HG03354 (cell line): ENCODE measurements at regions not wholly inside any gene's neighbourhood (a gene's known extent, or its start where the extent isn't known, plus 50 kb on each side); places are given as distances from the start of the nearest gene placed in this dataset.

Experiments used
- ATAC-seq: cut with Tn5 transposase; IDR thresholded peaks from one replicate; pipeline ENCODE4 v1.9.1; 2021; ENCODE audit warnings: mild to moderate bottlenecking; ENCODE audit not compliant: unreplicated experiment, poor library complexity, severe bottlenecking

GRCh38 chr19:31676271-31677004 is 327.2 kb upstream of the TSHZ3 start:
- no peak for ATAC-seq

GRCh38 chr19:31678421-31678820 is 329.2 kb upstream of the TSHZ3 start:
- ATAC-seq, result no peak

- ATAC-seq, result no peak
These were observed 331.9 kb upstream of the TSHZ3 start for GRCh38 chr19:31681121-31681520.

- ATAC-seq, result no peak
These were observed 344.1 kb upstream of the TSHZ3 start for GRCh38 chr19:31693131-31693932.

- ATAC-seq, result no peak
These were observed 344.7 kb upstream of the TSHZ3 start for GRCh38 chr19:31693933-31694269.

GRCh38 chr19:31694761-31695160 is 345.5 kb upstream of the TSHZ3 start:
- ATAC-seq, result no peak

- ATAC-seq, result no peak
These were observed 350.2 kb upstream of the TSHZ3 start for GRCh38 chr19:31699421-31699820.

- ATAC-seq, result no peak
These were observed 351.9 kb upstream of the TSHZ3 start for GRCh38 chr19:31701146-31701545.

- ATAC-seq, result no peak
These were observed 356.4 kb upstream of the TSHZ3 start for GRCh38 chr19:31705656-31706055.

- no peak for ATAC-seq
These were observed 356.9 kb upstream of the TSHZ3 start for GRCh38 chr19:31706131-31706530.

- ATAC-seq, result no peak
These were observed 357.7 kb upstream of the TSHZ3 start for GRCh38 chr19:31706691-31707620.

GRCh38 chr19:31708520-31708919 is 359.3 kb upstream of the TSHZ3 start:
- no peak for ATAC-seq

GRCh38 chr19:31709476-31709875 is 360.2 kb upstream of the TSHZ3 start:
- ATAC-seq, result no peak

- no peak for ATAC-seq
These were observed 366.2 kb upstream of the TSHZ3 start for GRCh38 chr19:31715249-31715945.

GRCh38 chr19:31716826-31717225 is 367.6 kb upstream of the TSHZ3 start:
- no peak for ATAC-seq

- ATAC-seq, result no peak
These were observed 368.2 kb upstream of the TSHZ3 start for GRCh38 chr19:31717269-31717923.

GRCh38 chr19:31718032-31718431 is 368.8 kb upstream of the TSHZ3 start:
- ATAC-seq, result no peak

- ATAC-seq, result no peak
These were observed 369.7 kb upstream of the TSHZ3 start for GRCh38 chr19:31718898-31719297.

GRCh38 chr19:31723101-31723500 is 373.9 kb upstream of the TSHZ3 start:
- ATAC-seq, result no peak
